PFSK-1 (cell line): ENCODE measurements at regions not wholly inside any gene's neighbourhood (a gene's known extent, or its start where the extent isn't known, plus 50 kb on each side); places are given as distances from the start of the nearest gene placed in this dataset.

Experiments used
- FOXP2 ChIP-seq: optimal IDR thresholded peaks from 2 replicates; pipeline ENCODE3; 2011; ENCODE audit warnings: borderline replicate concordance, control low read depth, inconsistent platforms; ENCODE audit not compliant: insufficient read depth; ENCODE audit errors: extremely low read length, extremely low read depth
- POLR2AphosphoS5 ChIP-seq: IDR thresholded peaks from 2 replicates; pipeline ENCODE4 v1.6.1; 2012; ENCODE audit warnings: low read depth, mild to moderate bottlenecking, control low read depth, low read length, moderate library complexity
- SIN3A ChIP-seq: IDR thresholded peaks from 2 replicates; pipeline ENCODE4 v1.6.1; 2012; ENCODE audit warnings: mild to moderate bottlenecking, low read length, moderate library complexity, borderline replicate concordance; ENCODE audit not compliant: insufficient read depth
- TAF1 ChIP-seq: IDR thresholded peaks from 2 replicates; pipeline ENCODE4 v1.6.1; 2012; ENCODE audit warnings: low read length, control low read depth, borderline replicate concordance; ENCODE audit not compliant: insufficient read depth
- TF ChIP-seq, protein P1 (sequence below), 2 experiments: IDR thresholded peaks; 2 replicates each; pipeline versions ENCODE4 v1.6.1 to v1.8.0; 2011 to 2012; ENCODE audit warnings: low read depth in 2 of 2, low read length in 2 of 2, control low read depth in 1 of 2, inconsistent platforms in 1 of 2, mild to moderate bottlenecking in 1 of 2, moderate library complexity in 1 of 2; ENCODE audit not compliant: insufficient read depth in 1 of 2

GRCh38 chr7:16986755-16987154 is 105.0 kb upstream of the AGR3 start:
- TF ChIP-seq, protein P1, sequence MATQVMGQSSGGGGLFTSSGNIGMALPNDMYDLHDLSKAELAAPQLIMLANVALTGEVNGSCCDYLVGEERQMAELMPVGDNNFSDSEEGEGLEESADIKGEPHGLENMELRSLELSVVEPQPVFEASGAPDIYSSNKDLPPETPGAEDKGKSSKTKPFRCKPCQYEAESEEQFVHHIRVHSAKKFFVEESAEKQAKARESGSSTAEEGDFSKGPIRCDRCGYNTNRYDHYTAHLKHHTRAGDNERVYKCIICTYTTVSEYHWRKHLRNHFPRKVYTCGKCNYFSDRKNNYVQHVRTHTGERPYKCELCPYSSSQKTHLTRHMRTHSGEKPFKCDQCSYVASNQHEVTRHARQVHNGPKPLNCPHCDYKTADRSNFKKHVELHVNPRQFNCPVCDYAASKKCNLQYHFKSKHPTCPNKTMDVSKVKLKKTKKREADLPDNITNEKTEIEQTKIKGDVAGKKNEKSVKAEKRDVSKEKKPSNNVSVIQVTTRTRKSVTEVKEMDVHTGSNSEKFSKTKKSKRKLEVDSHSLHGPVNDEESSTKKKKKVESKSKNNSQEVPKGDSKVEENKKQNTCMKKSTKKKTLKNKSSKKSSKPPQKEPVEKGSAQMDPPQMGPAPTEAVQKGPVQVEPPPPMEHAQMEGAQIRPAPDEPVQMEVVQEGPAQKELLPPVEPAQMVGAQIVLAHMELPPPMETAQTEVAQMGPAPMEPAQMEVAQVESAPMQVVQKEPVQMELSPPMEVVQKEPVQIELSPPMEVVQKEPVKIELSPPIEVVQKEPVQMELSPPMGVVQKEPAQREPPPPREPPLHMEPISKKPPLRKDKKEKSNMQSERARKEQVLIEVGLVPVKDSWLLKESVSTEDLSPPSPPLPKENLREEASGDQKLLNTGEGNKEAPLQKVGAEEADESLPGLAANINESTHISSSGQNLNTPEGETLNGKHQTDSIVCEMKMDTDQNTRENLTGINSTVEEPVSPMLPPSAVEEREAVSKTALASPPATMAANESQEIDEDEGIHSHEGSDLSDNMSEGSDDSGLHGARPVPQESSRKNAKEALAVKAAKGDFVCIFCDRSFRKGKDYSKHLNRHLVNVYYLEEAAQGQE (IDR thresholded peaks at IDR 0.05; ENCODE audit: insufficient read depth in 1 of 2, low read depth in 2 of 2, low read length in 2 of 2), result no peak
- TF ChIP-seq SIN3A (no peak), FOXP2 (no peak), POLR2AphosphoS5 (no peak), TAF1 (no peak)

- TF ChIP-seq SIN3A (peak; percentile 60; the same call in 1 of the 2 replicates), FOXP2 (peak; percentile 64), POLR2AphosphoS5 (no peak), TAF1 (no peak)
- TF ChIP-seq, protein P1 (IDR thresholded peaks at IDR 0.05; ENCODE audit: insufficient read depth in 1 of 2, low read depth in 2 of 2, low read length in 2 of 2), result peak; percentile 55 to 82; a peak in 2 of 4 replicates
These were observed 108.1 kb upstream of the AGR3 start for GRCh38 chr7:16989811-16990413.

DNA sequence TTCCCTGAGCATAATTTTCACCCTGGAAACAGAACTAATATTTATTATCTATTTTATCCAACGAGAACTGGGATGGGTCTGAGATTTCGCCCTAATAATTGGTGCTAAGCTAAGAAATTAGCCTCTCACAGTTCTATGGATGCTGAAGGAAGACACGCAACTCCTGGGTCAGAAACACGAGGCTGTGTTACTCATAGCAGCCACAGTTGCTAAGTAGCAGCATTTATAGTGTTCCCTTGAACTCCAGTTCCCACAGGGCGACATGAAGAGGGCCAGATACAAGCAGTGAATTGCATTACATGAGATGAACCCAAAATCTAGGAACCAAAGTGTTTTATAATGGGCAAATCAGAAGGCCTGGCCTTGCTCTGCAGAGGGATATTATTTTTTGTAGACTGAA is 109.8 kb upstream of the AGR3 start:
- TF ChIP-seq FOXP2 (no peak), SIN3A (no peak), TAF1 (no peak), POLR2AphosphoS5 (no peak)
- TF ChIP-seq, protein P1 (IDR thresholded peaks at IDR 0.05; ENCODE audit: insufficient read depth in 1 of 2, low read depth in 2 of 2, low read length in 2 of 2), result no peak

GRCh38 chr7:16993543-16993942 is 111.8 kb upstream of the AGR3 start:
- TF ChIP-seq TAF1, result no peak
- TF ChIP-seq FOXP2, result no peak
- TF ChIP-seq POLR2AphosphoS5, result no peak
- no peak for TF ChIP-seq SIN3A
- TF ChIP-seq, protein P1 (IDR thresholded peaks at IDR 0.05; ENCODE audit: insufficient read depth in 1 of 2, low read depth in 2 of 2, low read length in 2 of 2), result no peak
